ENCODE measurements at regions not wholly inside any gene's neighbourhood (a gene's known extent, or its start where the extent isn't known, plus 50 kb on each side); places are given as distances from the start of the nearest gene placed in this dataset.
"Not testable (repeated sequence)": the region's sequence is repeated elsewhere in the genome, so short reads cannot be mapped to it uniquely, and the experiment has no call there.

DNA sequence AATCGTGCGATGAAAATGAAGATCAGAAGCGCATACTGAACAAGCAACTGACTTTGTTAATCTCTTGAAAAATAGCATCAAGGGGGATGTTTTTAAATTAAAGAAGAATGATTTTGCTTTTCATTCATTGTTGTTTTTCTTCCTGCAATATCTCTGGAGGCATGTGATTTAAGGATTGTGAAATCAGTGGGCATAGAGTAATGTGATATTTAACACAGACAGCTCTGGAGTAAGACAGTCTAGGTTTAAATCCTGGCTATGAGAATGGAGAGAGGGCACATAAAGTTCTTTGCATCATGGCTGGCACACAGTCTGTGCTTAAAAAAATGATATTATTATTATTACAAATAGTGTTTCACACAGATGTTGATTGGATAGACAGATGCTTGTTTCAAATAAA, 243.1 kb upstream of the NBEA start:
- no peak for DNase-seq (ENCODE audit: low spot score)

- DNase-seq (ENCODE audit: low spot score): no peak
Observed at GRCh38 chr13:34700155-34700554, 241.9 kb upstream of the NBEA start.

GRCh38 chr13:34701919-34702318, 240.2 kb upstream of the NBEA start:
- no peak for DNase-seq (ENCODE audit: low spot score)

- no peak for DNase-seq (ENCODE audit: low spot score)
Observed at GRCh38 chr13:34708566-34709313, 233.3 kb upstream of the NBEA start.

- DNase-seq (ENCODE audit: low spot score): no peak
Observed at GRCh38 chr13:34719060-34719875, 222.8 kb upstream of the NBEA start.

DNA sequence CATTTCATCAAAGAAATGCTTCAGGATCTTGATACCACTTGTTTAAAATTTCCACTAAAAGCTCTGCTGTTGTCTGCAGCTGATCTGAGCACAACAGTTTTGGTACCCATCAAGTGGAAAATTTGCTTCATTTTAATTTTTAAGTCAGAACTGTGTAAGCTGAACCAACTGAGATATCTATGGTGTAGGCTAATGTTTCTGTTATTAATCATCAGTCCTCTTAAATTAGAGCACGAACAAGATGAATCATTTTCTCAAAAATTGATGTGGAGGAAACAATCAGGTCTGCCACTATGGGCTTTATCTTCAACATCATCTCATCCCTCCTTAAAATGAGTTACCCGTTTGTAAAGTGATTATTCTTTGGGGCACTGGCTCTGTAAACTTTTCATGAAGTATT, 221.5 kb upstream of the NBEA start:
- no peak for DNase-seq (ENCODE audit: low spot score)

- no peak for DNase-seq (ENCODE audit: low spot score)
Observed at GRCh38 chr13:34721631-34722595, 220.2 kb upstream of the NBEA start.

GRCh38 chr13:34722922-34723321, 219.1 kb upstream of the NBEA start:
- no peak for DNase-seq (ENCODE audit: low spot score)

DNA sequence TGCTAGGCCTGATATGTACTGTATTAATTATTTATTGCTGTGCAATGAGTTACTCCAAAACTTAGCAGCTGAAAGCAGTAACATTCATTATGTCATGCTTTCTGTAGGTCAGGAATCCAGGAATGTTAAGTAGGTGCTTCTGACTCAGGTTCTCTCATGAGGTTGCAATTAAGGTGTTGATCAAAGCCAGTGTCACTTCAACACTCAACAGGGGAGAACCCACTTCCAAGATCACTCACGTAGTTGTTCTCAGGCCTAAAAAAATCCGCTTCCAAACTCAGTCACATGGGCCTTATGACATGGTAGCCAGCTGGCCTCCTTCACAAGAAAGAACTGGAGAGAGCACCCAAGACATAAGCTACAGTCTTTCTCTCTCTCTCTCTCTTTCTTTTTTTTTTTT, 211.1 kb upstream of the NBEA start:
- DNase-seq (ENCODE audit: low spot score): no peak

DNA sequence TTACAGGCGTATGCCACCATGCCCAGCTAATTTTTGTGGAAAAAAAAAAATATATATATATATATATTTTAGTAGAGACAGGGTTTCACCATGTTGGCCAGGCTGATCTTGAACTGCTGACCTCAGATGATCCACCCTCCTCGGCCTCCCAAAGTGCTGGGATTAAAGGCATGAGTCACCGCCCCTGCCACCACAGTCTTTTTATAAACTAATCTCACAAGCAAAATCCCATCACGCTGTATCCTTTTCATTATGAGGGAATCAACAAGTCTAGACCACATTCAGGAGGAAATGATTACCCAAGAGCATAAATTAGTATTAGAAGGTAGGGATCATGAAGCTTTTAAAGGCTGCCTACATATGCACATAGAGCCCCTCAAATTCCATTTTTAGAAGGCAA, 210.6 kb upstream of the NBEA start:
- DNase-seq (ENCODE audit: low spot score): no peak

DNA sequence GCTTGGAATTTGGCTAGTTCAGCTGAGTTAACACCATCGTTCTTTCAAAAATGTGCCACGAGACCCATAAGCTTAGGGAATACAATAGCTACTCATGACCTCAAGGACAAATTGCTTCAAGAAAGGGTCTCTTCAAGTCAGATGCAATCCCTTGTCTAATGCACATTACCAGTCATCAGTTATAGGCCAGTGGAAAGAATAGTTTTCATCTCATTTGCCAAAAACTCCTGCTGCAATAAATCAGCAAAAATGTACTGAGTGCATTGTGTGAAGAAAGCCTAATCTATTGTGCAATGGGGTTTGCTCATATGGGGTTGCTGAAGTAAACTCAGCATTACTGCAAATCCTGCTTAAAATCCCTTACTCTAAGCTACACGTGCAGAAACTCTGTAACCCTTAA, 208.3 kb upstream of the NBEA start:
- no peak for DNase-seq (ENCODE audit: low spot score)

DNA sequence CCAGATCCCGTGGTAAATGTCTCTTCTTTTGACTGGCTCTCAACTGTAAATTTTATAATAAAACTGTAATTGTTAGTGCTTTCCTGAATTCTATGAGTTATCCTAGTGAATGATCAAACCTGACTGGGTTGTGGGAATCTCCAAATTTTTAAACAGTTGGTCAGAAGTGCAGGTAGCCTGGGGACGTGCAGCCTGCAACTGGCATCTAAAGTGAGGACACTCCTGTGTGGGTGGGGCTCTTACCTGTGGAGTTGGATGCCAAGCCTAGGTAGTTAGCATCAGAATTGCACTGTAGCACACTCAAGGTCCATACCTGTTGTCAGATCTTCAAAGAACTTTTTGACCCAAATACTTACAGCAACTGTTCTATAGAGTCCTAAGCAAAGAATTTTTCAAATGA, 207.1 kb upstream of the NBEA start:
- DNase-seq (ENCODE audit: low spot score): no peak

DNA sequence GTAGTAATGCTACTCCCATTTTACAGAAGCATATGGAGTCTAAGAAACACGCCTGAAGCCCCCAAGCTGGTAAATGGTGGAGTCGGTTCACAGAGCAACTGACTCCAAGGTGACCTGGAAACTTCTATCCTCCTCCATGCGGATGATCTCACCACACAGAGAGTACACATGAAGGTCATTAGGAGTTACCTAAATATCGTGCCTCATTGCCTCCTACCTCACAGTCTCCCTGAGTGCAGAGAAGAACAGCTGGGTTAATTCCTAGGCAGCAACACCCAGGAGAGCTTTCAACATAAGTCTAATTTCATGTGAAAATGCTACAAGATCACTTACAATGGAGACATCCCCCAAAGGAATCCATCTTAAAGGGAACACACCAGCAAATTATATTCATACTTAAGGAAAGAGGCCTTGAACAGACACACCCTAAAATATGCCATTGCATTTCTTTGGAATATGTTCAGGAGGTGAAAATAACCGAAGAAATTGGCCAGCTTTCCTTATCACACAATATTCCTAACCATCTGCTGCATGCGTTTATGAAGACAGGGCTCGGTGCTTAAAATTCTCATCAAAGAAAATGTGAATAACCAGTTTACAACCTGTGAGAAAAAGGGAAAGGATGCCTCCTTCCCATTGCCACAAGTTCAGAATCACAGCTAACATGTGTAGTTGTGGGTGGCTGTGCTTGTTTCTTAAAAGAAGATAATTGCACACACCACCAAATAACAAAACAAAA, 203.6 kb upstream of the NBEA start:
- DNase-seq (ENCODE audit: low spot score): no peak

DNA sequence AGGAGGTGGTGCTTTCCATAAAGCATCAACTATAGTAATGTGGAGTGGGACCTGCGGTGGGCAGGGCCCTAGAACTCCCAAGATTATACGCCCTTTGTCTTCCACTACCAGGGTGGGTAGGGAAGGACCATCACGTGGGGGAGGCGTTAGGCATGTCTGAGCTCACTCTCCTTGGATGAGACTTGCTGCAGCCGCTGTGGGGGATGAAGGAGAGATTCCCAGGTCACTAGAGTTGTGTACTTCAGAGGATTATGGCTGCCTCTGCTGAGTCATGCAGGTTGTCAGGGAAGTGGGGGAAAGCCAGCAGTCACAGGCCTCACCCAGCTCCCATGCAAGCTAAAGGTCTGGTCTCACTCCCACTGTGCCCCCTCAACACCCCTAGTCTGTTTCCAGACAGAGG, 195.0 kb upstream of the NBEA start:
- not testable (repeated sequence) for DNase-seq (ENCODE audit: low spot score)

GRCh38 chr13:34747507-34747906, 194.6 kb upstream of the NBEA start:
- DNase-seq (ENCODE audit: low spot score): no peak

- DNase-seq (ENCODE audit: low spot score): no peak
Observed at GRCh38 chr13:34748073-34748472, 194.0 kb upstream of the NBEA start.

- no peak for DNase-seq (ENCODE audit: low spot score)
Observed at GRCh38 chr13:34748596-34748995, 193.5 kb upstream of the NBEA start.

DNA sequence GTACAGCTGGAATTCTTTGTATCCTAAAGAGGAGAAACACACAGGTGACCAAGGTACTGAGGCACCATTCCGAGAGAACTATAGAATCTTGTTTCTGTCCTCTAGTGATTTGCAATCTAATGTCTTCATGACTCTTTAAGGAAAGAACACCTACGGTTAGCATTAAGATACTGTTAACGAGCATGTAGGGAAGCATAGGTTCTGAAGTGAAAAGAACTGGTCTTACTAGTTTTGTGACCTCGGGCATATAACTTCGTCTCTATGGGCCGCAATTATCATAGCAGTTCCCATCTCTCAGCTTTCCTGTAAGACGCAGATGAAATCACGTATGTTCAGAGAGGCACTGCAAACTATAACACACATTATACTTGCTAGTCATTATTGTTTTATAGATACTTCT, 193.0 kb upstream of the NBEA start:
- DNase-seq (ENCODE audit: low spot score): no peak

GRCh38 chr13:34750078-34750931, 191.8 kb upstream of the NBEA start:
- no peak for DNase-seq (ENCODE audit: low spot score)

DNA sequence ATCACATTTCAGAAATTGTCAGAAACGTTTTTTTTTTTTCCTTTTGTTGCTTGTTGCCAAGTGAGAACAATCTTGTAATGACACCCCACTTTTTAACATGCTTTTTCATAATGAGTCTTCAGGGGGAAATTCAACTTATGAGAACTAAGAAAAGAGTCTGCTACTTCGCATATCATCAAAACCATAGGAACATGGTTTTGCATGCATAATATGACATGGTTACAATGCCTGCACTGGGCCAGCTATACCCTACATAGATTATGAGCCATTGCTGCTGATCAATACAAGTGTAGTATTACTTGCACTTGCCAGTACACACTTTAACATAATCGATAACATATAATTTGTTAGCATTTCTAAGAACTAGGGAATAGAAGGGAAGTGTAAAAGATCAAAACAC, 191.0 kb upstream of the NBEA start:
- DNase-seq (ENCODE audit: low spot score): no peak

- DNase-seq (ENCODE audit: low spot score): no peak
Observed at GRCh38 chr13:34751492-34751891, 190.6 kb upstream of the NBEA start.

Measured in CD4-positive, alpha-beta T cell treated with Interleukin-6 at 100 ng/mL for 8 hours (primary cell).